ENCODE measurements at regions not wholly inside any gene's neighbourhood (a gene's known extent, or its start where the extent isn't known, plus 50 kb on each side); places are given as distances from the start of the nearest gene placed in this dataset.
A peak's percentile ranks its signal among the peaks of the same experiment; 100 is the strongest.
"Not testable (repeated sequence)": the region's sequence is repeated elsewhere in the genome, so short reads cannot be mapped to it uniquely, and the experiment has no call there.

GRCh38 chr2:146801886-146802285 is 1042.9 kb upstream of the ACVR2A start:
- DNase-seq (ENCODE audit: low read depth): peak; percentile 71

DNA sequence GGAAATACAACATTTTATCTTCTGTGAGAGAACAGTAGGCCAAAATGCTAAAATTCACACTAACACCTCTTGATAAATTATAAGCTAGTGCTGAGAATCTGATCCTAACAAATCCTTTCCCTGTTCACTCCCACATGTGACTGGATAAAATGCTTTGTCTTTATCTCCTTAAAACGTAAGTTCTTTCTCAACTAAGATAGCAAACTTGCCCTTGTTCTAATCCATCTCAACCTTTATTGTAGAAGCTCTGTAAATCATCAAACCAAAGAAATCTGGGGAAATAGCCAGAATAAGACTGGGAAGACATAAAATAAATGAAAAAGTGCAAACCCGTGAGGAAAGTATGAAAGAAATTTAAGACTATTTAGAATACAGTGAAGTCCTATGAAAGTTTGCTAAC is 1058.4 kb upstream of the ACVR2A start:
- no peak for DNase-seq (ENCODE audit: low read depth)

GRCh38 chr2:146785101-146785500 is 1059.7 kb upstream of the ACVR2A start:
- DNase-seq (ENCODE audit: low read depth): no peak

GRCh38 chr2:146784602-146785001 is 1060.2 kb upstream of the ACVR2A start:
- no peak for DNase-seq (ENCODE audit: low read depth)

DNA sequence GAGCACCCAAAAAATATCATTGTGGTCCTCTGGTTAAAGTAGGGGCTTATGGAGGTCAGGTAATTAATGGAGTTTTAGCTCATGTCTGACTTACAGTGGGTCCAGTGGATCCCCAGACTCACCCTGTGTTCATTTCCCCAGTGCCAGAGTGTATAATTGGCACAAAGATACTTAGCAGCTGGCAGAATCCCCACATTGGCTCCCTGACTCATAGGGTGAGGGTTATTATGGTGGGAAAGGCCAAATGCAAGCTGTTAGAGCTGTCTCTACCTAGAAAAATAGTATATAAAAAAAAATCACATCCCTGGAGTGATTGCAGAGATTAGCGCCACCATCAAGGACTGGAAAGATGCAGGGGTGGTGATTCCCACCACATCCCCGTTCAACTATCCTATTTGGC is 1067.6 kb upstream of the ACVR2A start:
- DNase-seq (ENCODE audit: low read depth): no peak

- DNase-seq (ENCODE audit: low read depth): no peak
Measured at GRCh38 chr2:146776596-146776995, 1068.2 kb upstream of the ACVR2A start.

DNA sequence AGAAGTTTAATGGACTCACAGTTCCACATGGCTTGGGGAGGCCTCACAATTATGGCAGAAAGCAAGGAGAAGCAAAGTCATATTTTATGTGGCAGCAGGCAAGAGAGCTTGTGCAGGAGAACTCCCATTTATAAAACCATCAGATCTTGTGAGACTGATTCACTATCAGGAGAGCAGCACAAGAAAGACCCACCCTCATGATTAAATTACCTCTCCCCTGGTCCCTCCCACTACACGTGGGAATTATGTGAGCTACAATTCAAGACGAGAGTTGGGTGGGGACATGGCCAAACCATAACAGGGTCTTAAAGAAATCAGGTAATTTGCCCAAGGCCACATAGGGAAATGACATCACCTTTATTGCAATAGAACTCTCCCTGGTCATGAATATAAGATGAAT is 1073.3 kb upstream of the ACVR2A start:
- DNase-seq (ENCODE audit: low read depth): no peak

DNA sequence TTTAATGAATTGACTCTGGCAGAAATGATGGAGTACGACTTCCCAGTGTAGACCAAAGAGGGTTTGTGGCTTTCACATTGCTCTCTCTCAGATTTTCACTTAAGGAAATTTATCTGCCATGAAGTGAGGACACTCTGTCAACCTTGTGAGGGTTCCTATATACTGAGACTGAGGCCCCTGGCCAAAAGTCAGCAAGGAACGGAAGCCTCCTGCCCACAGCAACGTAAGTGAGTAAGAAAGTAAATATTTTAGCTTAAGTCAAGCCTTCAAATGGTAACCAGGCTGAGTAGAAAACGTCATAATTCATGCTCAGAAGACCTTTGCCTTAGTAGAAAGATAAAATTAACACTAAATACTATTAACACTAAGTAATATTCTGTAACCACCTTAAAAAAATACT is 1080.5 kb upstream of the ACVR2A start:
- DNase-seq (ENCODE audit: low read depth): peak; percentile 33

DNA sequence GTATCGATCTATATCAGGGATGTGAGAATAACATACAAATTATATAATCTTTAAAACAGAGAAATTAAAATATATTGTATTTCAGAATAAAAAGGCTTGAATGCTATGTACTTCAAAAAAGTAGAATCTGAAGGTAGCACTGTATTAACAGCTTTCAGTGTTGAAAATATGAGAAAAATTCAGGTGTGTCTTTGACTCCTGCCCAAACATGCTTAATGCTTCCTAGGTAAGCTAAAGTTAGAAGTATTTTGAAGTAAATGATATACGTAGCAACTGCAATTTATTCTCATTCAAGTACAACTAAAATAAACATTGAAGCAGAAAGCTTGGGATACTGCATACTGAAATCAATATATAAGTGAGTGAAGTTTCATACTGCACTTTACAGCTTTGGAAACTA is 1082.0 kb upstream of the ACVR2A start:
- DNase-seq (ENCODE audit: low read depth): no peak

DNA sequence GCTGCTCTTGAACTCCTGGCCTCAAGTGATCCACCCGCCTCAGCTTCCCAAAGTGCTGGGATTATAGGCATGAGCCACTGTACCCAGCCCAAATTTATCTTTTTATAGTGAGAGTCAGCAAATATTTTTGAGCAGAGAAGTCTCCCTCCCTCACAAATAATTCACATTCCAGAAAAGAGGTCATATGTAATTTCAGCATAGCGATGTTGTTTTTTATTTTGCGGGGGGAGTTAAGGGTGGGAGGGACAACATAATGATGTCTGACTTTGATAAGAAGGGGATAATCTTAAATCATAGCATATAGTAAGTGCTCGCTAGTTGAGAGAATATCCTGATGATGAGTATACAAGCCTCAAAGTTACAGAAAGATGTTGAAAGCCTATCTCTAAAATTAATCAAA is 1090.2 kb upstream of the ACVR2A start:
- DNase-seq (ENCODE audit: low read depth): no peak

- DNase-seq (ENCODE audit: low read depth): no peak
Measured at GRCh38 chr2:146748046-146748445, 1096.8 kb upstream of the ACVR2A start.

- no peak for DNase-seq (ENCODE audit: low read depth)
Measured at GRCh38 chr2:146741260-146741659, 1103.6 kb upstream of the ACVR2A start.

GRCh38 chr2:146734821-146735190 is 1110.0 kb upstream of the ACVR2A start:
- no peak for DNase-seq (ENCODE audit: low read depth)

- DNase-seq (ENCODE audit: low read depth): peak; percentile 69
Measured at GRCh38 chr2:146734042-146734820, 1110.6 kb upstream of the ACVR2A start.

DNA sequence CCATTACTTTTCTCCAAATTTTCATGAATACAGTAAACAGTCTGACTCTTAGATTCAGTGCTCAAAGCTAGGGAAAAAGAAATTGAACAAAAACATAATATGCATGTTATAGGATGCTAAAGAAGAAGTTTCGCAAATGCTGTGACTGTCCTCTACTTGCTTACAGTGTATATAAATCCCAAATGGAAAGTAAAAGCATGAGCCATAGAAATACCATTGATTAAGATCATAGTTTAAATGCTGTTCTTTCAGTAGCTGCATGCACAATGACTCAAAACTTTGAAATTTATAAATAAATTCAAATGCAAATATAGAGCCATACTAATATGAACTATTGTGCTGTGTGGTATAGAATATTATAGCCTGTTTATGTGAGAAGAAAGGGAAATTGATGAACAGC is 1113.9 kb upstream of the ACVR2A start:
- peak; percentile 45 for DNase-seq (ENCODE audit: low read depth)

- DNase-seq (ENCODE audit: low read depth): no peak
Measured at GRCh38 chr2:146721486-146721885, 1123.3 kb upstream of the ACVR2A start.

DNA sequence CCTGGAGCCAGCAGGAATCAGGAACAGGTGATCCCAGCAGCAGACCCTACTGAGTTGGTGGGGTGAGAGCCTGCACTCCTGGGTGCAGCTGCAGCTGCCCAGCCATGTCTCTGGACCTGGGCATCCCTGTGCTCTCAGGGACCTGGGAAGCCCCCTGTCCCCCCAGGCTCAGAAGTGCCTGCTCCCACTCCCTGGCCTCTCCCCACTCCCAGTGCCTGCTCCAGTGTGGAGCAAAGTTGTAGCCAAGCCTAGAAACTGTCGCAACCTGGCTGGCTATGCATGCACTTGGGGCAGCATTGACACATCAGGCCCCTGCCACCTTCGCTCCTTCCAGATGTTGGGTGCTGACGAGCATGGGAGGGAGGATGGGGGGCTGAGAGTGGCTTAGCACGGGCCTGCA is 1124.7 kb upstream of the ACVR2A start:
- DNase-seq (ENCODE audit: low read depth): no peak

- DNase-seq (ENCODE audit: low read depth): no peak
Measured at GRCh38 chr2:146716591-146716990, 1128.2 kb upstream of the ACVR2A start.

DNA sequence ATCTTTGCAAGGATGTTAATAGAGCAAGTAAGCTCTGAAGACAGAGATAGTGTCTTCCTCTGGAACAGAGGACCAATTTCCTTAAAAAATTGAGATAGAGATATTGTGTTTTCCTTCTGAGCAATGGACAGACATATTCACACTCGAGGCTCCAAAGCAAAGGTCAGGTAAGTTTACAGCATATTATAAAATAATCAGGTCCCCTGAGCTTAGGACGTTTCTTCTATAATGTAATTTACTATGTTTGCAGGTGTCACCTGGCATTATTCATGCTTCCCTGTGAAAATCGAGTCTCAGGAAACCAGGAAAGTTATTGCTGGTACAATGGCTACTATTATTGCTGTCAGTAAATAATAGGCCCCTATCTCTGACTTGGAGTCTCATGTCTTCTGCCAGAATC is 1135.8 kb upstream of the ACVR2A start:
- no peak for DNase-seq (ENCODE audit: low read depth)

DNA sequence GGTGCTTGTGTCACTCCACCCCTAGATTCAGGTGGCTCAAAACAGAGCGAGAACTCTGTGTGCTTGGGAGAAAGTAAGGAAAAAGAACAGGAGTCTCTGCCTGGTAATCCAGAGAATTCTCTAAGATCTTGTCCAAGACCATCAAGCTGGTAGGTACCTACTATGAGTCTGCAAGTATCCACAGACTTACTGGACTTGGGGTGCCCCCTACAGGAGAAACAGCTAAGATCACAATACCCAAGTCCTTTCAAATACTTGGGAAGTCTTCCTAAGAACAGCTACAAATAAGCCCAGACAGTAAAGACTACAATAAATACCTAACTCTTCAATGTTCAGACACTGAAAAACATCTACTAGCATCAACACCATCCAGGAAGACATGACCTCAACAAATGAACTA is 1143.6 kb upstream of the ACVR2A start:
- peak; percentile 33 for DNase-seq (ENCODE audit: low read depth)

GRCh38 chr2:146697307-146697706 is 1147.5 kb upstream of the ACVR2A start:
- DNase-seq (ENCODE audit: low read depth): no peak

DNA sequence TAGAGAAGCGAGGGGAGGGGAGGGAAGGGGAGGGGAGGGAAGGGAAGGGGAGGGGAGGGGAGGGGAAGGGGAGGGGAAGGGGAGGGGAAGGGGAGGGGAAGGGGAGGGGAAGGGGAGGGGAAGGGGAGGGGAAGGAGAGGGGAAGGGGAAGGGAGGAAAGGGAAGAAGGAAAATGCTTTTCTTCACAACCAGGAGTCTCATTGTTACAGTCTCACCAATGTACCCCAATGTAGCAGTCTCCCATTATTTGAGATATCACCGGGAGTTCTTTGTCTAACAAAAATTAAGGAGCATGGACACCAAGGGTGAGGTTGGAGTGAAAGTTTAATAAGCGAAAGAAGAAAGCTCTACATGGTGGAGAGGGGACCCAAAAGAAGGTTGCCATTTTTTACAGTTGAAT is 1148.0 kb upstream of the ACVR2A start:
- not testable (repeated sequence) for DNase-seq (ENCODE audit: low read depth)

GRCh38 chr2:146681991-146682390 is 1162.8 kb upstream of the ACVR2A start:
- DNase-seq (ENCODE audit: low read depth): no peak

DNA sequence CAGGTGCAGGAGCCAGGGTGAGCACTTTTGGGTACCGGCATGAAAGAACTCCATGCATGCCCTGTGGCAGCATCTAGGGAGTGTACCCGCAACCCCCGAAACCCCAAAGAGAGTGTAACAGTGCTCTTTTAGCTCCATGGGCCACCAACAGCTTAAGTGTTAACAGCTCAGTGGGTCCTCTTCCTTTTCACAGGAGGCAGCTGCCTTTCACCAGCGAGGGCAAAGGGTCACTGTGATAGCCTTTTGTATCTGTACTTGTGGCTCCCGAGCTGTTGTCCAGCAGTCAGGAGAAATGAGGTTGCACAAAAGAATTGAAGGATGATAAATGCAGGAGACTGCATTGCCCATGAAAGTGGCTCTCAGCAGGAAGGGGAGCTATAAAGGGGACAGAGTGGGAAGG is 1166.3 kb upstream of the ACVR2A start:
- DNase-seq (ENCODE audit: low read depth): no peak
